SK-N-SH (cell line): ENCODE measurements at regions not wholly inside any gene's neighbourhood (a gene's known extent, or its start where the extent isn't known, plus 50 kb on each side); places are given as distances from the start of the nearest gene placed in this dataset.

ENCODE experiments used
- CTCF ChIP-seq: fragments of 200-600 bp; sonication (generic); IDR thresholded peaks from 2 replicates; pipeline ENCODE4 v1.6.1; 2017; ENCODE audit warnings: antibody characterized with exemption, mild to moderate bottlenecking, moderate library complexity
- EZH2phosphoT487 ChIP-seq: fragments of 200-600 bp; sonication (generic); IDR thresholded peaks from 2 replicates; pipeline ENCODE4 v1.6.1; 2017; ENCODE audit warnings: low read depth, mixed run types, mild to moderate bottlenecking, antibody characterized with exemption, moderate library complexity, borderline replicate concordance
- MEF2A ChIP-seq: IDR thresholded peaks from 2 replicates; pipeline ENCODE4 v1.4.0; 2012; ENCODE audit warnings: low read depth, borderline replicate concordance
- MXI1 ChIP-seq: IDR thresholded peaks from 2 replicates; pipeline ENCODE4 v1.6.1; 2012; ENCODE audit warnings: mild to moderate bottlenecking, low read depth, low read length, improper control_type of control experiment
- NRF1 ChIP-seq: IDR thresholded peaks from 2 replicates; pipeline ENCODE4 v1.6.1; 2012; ENCODE audit warnings: low read depth, mild to moderate bottlenecking, low read length
- TF ChIP-seq, protein P1 (sequence below): IDR thresholded peaks from 2 replicates; pipeline ENCODE4; 2012
- TF ChIP-seq, protein P2 (sequence below): IDR thresholded peaks from 2 replicates; pipeline ENCODE4 v1.4.0; 2012; ENCODE audit warnings: low read depth, borderline replicate concordance
- TF ChIP-seq, protein P3 (sequence below): IDR thresholded peaks from 2 replicates; pipeline ENCODE4 v1.4.0; 2012; ENCODE audit warnings: low read depth

DNA sequence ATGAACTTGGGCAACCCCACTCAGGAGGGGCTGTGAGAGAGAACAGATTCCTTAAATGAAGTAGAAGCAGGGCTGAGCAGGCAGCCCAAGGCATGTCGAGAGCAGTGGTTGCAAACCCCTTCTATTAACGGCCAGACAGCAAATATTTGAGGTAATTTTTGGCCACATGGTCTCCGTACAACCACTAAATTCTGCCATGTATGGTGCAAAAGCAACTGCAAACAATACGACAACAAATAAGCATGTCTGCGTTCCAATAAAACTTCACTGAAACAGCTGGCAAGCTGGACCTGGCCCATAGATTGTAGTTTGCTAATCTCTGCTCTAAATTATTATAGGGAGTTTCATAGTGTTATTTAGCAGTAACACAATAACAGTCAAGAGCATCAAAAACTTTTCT lies 217.0 kb upstream of the ZNF521 start:
- TF ChIP-seq, protein P1, sequence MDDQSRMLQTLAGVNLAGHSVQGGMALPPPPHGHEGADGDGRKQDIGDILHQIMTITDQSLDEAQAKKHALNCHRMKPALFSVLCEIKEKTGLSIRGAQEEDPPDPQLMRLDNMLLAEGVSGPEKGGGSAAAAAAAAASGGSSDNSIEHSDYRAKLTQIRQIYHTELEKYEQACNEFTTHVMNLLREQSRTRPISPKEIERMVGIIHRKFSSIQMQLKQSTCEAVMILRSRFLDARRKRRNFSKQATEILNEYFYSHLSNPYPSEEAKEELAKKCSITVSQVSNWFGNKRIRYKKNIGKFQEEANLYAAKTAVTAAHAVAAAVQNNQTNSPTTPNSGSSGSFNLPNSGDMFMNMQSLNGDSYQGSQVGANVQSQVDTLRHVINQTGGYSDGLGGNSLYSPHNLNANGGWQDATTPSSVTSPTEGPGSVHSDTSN, result no peak
- TF ChIP-seq NRF1, result no peak
- TF ChIP-seq, protein P2, sequence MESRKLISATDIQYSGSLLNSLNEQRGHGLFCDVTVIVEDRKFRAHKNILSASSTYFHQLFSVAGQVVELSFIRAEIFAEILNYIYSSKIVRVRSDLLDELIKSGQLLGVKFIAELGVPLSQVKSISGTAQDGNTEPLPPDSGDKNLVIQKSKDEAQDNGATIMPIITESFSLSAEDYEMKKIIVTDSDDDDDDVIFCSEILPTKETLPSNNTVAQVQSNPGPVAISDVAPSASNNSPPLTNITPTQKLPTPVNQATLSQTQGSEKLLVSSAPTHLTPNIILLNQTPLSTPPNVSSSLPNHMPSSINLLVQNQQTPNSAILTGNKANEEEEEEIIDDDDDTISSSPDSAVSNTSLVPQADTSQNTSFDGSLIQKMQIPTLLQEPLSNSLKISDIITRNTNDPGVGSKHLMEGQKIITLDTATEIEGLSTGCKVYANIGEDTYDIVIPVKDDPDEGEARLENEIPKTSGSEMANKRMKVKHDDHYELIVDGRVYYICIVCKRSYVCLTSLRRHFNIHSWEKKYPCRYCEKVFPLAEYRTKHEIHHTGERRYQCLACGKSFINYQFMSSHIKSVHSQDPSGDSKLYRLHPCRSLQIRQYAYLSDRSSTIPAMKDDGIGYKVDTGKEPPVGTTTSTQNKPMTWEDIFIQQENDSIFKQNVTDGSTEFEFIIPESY, result no peak
- no peak for TF ChIP-seq MEF2A
- TF ChIP-seq CTCF, result no peak
- no peak for TF ChIP-seq MXI1
- TF ChIP-seq, protein P3, sequence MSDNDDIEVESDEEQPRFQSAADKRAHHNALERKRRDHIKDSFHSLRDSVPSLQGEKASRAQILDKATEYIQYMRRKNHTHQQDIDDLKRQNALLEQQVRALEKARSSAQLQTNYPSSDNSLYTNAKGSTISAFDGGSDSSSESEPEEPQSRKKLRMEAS, result no peak
- no peak for TF ChIP-seq EZH2phosphoT487
